Calu3 (cell line): ENCODE measurements at regions not wholly inside any gene's neighbourhood (a gene's known extent, or its start where the extent isn't known, plus 50 kb on each side); places are given as distances from the start of the nearest gene placed in this dataset.

Experiments
- BruUV-seq: library from RNA; stranded (reverse); fragments of 400-500 nt; replicated peaks from 2 replicates; lab custom pipeline; 2021; lab: Mats Ljungman, UMichigan
- CTCF ChIA-PET: fragments of 300-600 bp; sonication (Branson Sonifier 250); formaldehyde crosslinking; loops from one replicate; lab custom pipeline; 2022; ENCODE audit warnings: antibody characterized with exemption; lab: Charles Lee
- DNase-seq: peaks from one replicate; pipeline ENCODE4 v3.0.0; 2022
- H3K27ac Mint-ChIP-seq: one replicate; pipeline ENCODE4 v1.8.0; 2022; ENCODE audit warnings: mixed read lengths; ENCODE audit not compliant: unreplicated experiment
- H3K27me3 Mint-ChIP-seq: one replicate; pipeline ENCODE4 v1.8.0; 2022; ENCODE audit warnings: mixed read lengths; ENCODE audit not compliant: unreplicated experiment
- H3K36me3 Mint-ChIP-seq: one replicate; pipeline ENCODE4 v1.8.0; 2022; ENCODE audit warnings: mild to moderate bottlenecking, moderate library complexity, mixed read lengths; ENCODE audit not compliant: insufficient read depth, unreplicated experiment
- H3K4me1 Mint-ChIP-seq: one replicate; pipeline ENCODE4 v1.8.0; 2022; ENCODE audit warnings: mild to moderate bottlenecking, low read depth, mixed read lengths; ENCODE audit not compliant: unreplicated experiment
- H3K4me3 Mint-ChIP-seq: one replicate; pipeline ENCODE4 v1.8.0; 2022; ENCODE audit warnings: mild to moderate bottlenecking, low read depth, moderate library complexity, mixed read lengths; ENCODE audit not compliant: unreplicated experiment
- H3K9me3 Mint-ChIP-seq: one replicate; pipeline ENCODE4 v1.8.0; 2022; ENCODE audit warnings: low read depth, mixed read lengths; ENCODE audit not compliant: unreplicated experiment
- intact Hi-C: fragments of 100-400 bp; cut with micrococcal nuclease; formaldehyde crosslinking; loops from one replicate; pipeline ENCODE4 v1.10.0; 2022; ENCODE audit not compliant: unreplicated experiment
- TF ChIP-seq, protein P1 (sequence below): fragments of 200-600 bp; IDR thresholded peaks from one replicate; pipeline ENCODE4 v1.8.0; 2022; ENCODE audit warnings: antibody characterized with exemption; ENCODE audit not compliant: unreplicated experiment

DNA sequence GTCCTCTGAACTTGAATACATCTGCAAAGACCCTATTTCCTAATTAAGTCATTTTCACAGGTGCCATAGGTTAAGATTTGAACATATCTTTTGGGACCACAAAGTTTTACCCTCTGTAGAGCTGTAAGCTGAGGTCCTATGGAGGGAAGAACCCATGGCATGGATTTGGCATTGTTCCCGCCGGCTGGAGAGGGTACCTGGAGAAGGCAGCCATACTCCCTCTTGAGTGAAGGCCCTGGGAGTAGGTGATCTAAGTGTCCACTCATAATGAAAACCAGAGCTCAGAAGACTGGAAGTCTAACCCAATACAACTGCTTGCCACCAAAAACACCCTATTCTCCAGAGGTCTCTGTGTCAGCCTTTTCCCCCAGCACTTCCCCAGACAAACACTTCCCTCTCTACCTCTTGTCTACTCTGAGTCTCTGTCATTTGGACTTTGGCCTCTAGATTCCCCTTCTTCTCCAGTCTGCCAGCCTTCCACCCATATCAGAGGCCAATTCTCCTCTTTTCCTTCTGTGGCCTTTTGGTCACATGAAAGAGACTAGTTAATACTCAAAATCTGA lies 363.9 kb downstream of the MAFB start:
- TF ChIP-seq, protein P1, sequence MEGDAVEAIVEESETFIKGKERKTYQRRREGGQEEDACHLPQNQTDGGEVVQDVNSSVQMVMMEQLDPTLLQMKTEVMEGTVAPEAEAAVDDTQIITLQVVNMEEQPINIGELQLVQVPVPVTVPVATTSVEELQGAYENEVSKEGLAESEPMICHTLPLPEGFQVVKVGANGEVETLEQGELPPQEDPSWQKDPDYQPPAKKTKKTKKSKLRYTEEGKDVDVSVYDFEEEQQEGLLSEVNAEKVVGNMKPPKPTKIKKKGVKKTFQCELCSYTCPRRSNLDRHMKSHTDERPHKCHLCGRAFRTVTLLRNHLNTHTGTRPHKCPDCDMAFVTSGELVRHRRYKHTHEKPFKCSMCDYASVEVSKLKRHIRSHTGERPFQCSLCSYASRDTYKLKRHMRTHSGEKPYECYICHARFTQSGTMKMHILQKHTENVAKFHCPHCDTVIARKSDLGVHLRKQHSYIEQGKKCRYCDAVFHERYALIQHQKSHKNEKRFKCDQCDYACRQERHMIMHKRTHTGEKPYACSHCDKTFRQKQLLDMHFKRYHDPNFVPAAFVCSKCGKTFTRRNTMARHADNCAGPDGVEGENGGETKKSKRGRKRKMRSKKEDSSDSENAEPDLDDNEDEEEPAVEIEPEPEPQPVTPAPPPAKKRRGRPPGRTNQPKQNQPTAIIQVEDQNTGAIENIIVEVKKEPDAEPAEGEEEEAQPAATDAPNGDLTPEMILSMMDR, result no peak
- Mint-ChIP-seq H3K4me3 (no peak overlapping the region), H3K27ac (no peak overlapping the region), H3K27me3 (peaks cover 52% of the 10 kb centered on the region), H3K36me3 (no peaks in the 10 kb centered on the region), H3K4me1 (no peaks in the 10 kb centered on the region), H3K9me3 (no peaks in the 10 kb centered on the region)
- no TSS peak for BruUV-seq
- no peak for DNase-seq
- CTCF ChIA-PET, result no interaction called here
- intact Hi-C loops, result no loop called here

DNA sequence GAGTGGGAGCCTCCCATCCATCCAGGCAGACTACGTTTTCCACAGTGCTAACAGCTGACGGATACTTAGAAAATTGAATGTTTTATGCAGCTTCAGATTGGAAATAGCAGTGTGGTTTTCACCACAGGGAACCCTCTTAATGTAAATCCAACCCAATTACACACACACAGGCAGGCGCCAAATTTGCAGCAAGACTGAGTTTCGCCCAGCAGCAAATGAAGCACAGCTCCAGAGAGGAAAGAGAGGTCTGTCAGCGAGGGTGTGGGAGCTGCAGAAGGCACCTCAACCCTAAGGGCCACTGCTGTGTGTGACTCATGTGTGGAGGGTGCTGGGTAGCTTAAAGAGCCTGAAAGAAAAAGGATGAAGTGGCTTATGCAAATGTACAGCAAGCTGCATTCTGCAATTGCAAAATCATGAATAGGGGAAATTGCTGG lies 365.7 kb downstream of the MAFB start:
- no peak for DNase-seq
- no TSS peak for BruUV-seq
- Mint-ChIP-seq H3K27me3 (peaks cover 35% of the 10 kb centered on the region), H3K9me3 (no peaks in the 10 kb centered on the region), H3K4me3 (no peak overlapping the region), H3K4me1 (no peaks in the 10 kb centered on the region), H3K36me3 (no peaks in the 10 kb centered on the region), H3K27ac (no peak overlapping the region)
- CTCF ChIA-PET, result no interaction called here
- TF ChIP-seq, protein P1, result no peak
- intact Hi-C loops, result no loop called here

DNA sequence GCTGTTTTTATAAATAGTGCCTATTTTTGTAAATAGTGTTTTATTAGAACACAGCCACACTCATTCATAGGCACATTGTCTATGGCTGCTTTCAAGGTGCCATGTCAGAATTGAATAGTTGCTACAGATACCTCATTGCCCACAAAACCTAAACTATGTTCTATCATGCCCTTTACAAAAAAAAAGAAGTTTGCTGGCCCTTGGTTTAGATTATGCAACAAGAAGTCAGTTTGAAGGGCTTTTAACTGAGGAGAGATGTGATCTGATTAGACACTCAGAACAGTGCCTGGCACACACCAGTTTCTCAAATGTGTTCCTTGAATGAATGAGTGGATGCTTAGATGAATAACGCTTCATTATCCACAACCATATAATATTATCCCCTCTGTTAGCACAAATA lies 366.1 kb downstream of the MAFB start:
- BruUV-seq, result no TSS peak
- CTCF ChIA-PET, result no interaction called here
- Mint-ChIP-seq H3K27me3 (peaks cover 30% of the 10 kb centered on the region), H3K27ac (no peak overlapping the region), H3K4me3 (no peak overlapping the region), H3K36me3 (no peaks in the 10 kb centered on the region), H3K9me3 (no peaks in the 10 kb centered on the region), H3K4me1 (no peaks in the 10 kb centered on the region)
- TF ChIP-seq, protein P1, result no peak
- intact Hi-C loops, result no loop called here
- DNase-seq, result no peak

DNA sequence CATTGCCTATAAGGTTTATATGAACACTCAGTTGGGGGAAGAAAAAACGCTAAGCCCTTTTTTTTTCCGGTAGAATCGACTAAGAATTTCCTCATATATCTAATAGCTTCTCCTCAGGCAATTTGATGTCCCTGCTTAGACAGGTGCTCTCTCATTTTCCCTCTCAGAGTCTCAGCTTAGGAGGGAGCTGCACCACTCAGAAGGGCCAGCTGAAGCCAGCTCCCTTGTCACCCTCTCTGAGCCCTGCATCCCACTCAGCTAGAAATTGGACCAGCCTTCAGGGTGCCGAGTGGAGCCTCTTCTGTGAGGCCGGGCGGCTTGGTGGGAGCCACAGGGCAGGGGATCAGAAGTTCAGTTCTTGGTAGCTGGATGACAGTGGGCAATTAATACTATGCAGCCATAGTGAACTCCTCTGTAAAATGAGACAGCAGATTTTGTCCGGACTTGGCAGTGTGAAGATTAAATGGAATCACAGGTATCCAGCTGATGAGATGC lies 368.5 kb downstream of the MAFB start:
- H3K9me3 Mint-ChIP-seq, result no peaks in the 10 kb centered on the region
- H3K36me3 Mint-ChIP-seq, result no peaks in the 10 kb centered on the region
- H3K27ac Mint-ChIP-seq, result no peak overlapping the region
- no peak overlapping the region for H3K4me3 Mint-ChIP-seq
- DNase-seq, result no peak
- no TSS peak for BruUV-seq
- H3K27me3 Mint-ChIP-seq, result peaks cover 33% of the 10 kb centered on the region
- H3K4me1 Mint-ChIP-seq, result no peaks in the 10 kb centered on the region
- CTCF ChIA-PET, result no interaction called here
- intact Hi-C loops, result no loop called here
- TF ChIP-seq, protein P1, result no peak
